ENCODE measurements at regions not wholly inside any gene's neighbourhood (a gene's known extent, or its start where the extent isn't known, plus 50 kb on each side); places are given as distances from the start of the nearest gene placed in this dataset.
"Not testable (repeated sequence)": the region's sequence is repeated elsewhere in the genome, so short reads cannot be mapped to it uniquely, and the experiment has no call there.

GRCh38 chr12:73057428-73057827, 785.3 kb downstream of the TRHDE start:
- DNase-seq: no peak

GRCh38 chr12:73065913-73066312, 793.7 kb downstream of the TRHDE start:
- DNase-seq: no peak

GRCh38 chr12:73067616-73068015, 795.4 kb downstream of the TRHDE start:
- no peak for DNase-seq

GRCh38 chr12:73072214-73072613, 800.0 kb downstream of the TRHDE start:
- no peak for DNase-seq

GRCh38 chr12:73076760-73077159, 804.6 kb downstream of the TRHDE start:
- DNase-seq: no peak

GRCh38 chr12:73083736-73084135, 811.6 kb downstream of the TRHDE start:
- no peak for DNase-seq

GRCh38 chr12:73106296-73106695, 834.1 kb downstream of the TRHDE start:
- no peak for DNase-seq

- DNase-seq: no peak
These were observed 834.7 kb downstream of the TRHDE start for GRCh38 chr12:73106896-73107295.

GRCh38 chr12:73110816-73111215, 838.6 kb downstream of the TRHDE start:
- no peak for DNase-seq

- DNase-seq: no peak
These were observed 840.1 kb downstream of the TRHDE start for GRCh38 chr12:73112035-73112816.

GRCh38 chr12:73124480-73124879, 852.3 kb downstream of the TRHDE start:
- no peak for DNase-seq

GRCh38 chr12:73125148-73125547, 853.0 kb downstream of the TRHDE start:
- no peak for DNase-seq

- DNase-seq: no peak
These were observed 864.2 kb downstream of the TRHDE start for GRCh38 chr12:73136386-73136785.

GRCh38 chr12:73139642-73140041, 867.5 kb downstream of the TRHDE start:
- not testable (repeated sequence) for DNase-seq

- no peak for DNase-seq
These were observed 886.2 kb downstream of the TRHDE start for GRCh38 chr12:73158341-73158740.

- DNase-seq: no peak
These were observed 887.8 kb downstream of the TRHDE start for GRCh38 chr12:73159954-73160353.

GRCh38 chr12:73161970-73162369, 889.8 kb downstream of the TRHDE start:
- no peak for DNase-seq

GRCh38 chr12:73180734-73181133, 908.6 kb downstream of the TRHDE start:
- DNase-seq: no peak

- no peak for DNase-seq
These were observed 909.1 kb downstream of the TRHDE start for GRCh38 chr12:73181244-73181643.

- no peak for DNase-seq
These were observed 913.2 kb downstream of the TRHDE start for GRCh38 chr12:73185403-73185802.

GRCh38 chr12:73186272-73186671, 914.1 kb downstream of the TRHDE start:
- no peak for DNase-seq

- no peak for DNase-seq
These were observed 915.6 kb downstream of the TRHDE start for GRCh38 chr12:73187765-73188164.

GRCh38 chr12:73210548-73211204, 938.5 kb downstream of the TRHDE start:
- DNase-seq: no peak

GRCh38 chr12:73220951-73221350, 948.8 kb downstream of the TRHDE start:
- no peak for DNase-seq

GRCh38 chr12:73221398-73221797, 949.2 kb downstream of the TRHDE start:
- no peak for DNase-seq
